ENCODE measurements at regions not wholly inside any gene's neighbourhood (a gene's known extent, or its start where the extent isn't known, plus 50 kb on each side); places are given as distances from the start of the nearest gene placed in this dataset.

DNA sequence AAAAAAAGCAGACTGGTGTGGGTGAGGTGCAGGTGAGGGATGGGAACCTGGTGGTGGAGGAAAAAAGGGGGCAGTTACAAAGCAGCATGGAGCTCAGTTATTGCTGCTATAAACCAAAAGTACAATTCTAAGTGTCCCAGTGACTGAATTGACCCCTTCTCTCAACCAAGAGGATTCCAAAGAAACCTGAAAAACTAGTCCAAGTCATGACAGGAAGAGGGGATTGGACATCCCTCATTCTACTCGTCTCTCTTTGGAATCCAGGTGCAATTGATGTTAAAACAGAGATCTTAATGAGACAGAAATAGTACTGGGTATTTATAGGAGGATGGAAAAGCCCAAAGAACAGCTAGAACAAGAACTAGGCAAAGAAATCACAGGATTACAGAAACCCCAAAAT lies 322.3 kb upstream of the IGFBP3 start:
- intact Hi-C loops (cut with DNase I): no loop called here
- 33% methylated on average over 1 of the region's 1 CpG for WGBS
- H3K9me3 ChIP-seq: no peaks in the 10 kb centered on the region
- no peaks in the 10 kb centered on the region for H3K4me1 ChIP-seq (replicated peaks)
- H3K4me3 ChIP-seq: no peak overlapping the region
- DNase-seq (ENCODE audit: low spot score): no peak
- no peak overlapping the region for H3K27ac ChIP-seq
- TF ChIP-seq, protein P1, sequence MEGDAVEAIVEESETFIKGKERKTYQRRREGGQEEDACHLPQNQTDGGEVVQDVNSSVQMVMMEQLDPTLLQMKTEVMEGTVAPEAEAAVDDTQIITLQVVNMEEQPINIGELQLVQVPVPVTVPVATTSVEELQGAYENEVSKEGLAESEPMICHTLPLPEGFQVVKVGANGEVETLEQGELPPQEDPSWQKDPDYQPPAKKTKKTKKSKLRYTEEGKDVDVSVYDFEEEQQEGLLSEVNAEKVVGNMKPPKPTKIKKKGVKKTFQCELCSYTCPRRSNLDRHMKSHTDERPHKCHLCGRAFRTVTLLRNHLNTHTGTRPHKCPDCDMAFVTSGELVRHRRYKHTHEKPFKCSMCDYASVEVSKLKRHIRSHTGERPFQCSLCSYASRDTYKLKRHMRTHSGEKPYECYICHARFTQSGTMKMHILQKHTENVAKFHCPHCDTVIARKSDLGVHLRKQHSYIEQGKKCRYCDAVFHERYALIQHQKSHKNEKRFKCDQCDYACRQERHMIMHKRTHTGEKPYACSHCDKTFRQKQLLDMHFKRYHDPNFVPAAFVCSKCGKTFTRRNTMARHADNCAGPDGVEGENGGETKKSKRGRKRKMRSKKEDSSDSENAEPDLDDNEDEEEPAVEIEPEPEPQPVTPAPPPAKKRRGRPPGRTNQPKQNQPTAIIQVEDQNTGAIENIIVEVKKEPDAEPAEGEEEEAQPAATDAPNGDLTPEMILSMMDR (IDR thresholded peaks at IDR 0.05): no peak
- no peak for TF ChIP-seq POLR2A (IDR thresholded peaks at IDR 0.05)
- no peak for TF ChIP-seq POLR2AphosphoS5 (IDR thresholded peaks at IDR 0.05)
- H3K36me3 ChIP-seq: no peaks in the 10 kb centered on the region
- H3K27me3 ChIP-seq (replicated peaks; ENCODE audit: insufficient read depth): no peaks in the 10 kb centered on the region

DNA sequence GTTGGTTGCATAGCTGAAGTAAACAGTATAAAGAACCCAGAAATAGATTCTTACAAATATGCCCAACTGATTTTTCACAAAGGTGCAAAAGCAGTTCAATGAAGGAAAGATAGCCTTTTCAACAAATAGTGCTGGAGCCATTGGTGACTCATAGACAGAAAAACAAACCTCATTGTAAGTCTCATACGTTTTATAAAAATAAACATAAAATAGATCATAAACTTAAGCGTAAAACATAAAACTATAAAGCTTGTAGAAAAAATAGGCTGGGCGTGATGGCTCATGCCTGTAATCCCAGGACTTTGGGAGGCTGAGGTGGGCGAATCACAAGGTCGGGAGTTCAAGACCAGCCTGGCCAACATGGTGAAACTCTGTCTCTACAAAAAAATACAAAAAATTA lies 318.8 kb upstream of the IGFBP3 start:
- no peak for DNase-seq (ENCODE audit: low spot score)
- TF ChIP-seq, protein P1 (IDR thresholded peaks at IDR 0.05): no peak
- no peak for TF ChIP-seq POLR2A (IDR thresholded peaks at IDR 0.05)
- TF ChIP-seq POLR2AphosphoS5 (IDR thresholded peaks at IDR 0.05): no peak
- 72% methylated on average over 5 of the region's 5 CpGs for WGBS

DNA sequence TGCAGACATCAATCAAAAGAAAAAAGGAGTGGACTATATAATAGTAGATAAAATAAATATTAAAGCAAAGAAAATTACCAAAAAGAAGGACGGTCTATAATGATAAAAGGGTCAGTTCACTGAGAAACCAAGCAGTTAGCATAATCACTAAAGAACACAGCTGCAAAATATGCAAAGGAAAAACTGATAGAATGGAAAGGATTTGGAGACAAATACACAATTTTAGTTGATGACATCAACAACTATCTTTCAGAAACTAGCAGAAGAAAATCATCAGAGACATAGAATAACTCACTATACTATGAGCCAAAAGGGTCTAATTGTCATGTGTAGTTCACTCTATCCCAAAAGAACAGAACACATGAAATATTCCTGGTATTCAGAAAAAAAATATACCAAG lies 316.4 kb upstream of the IGFBP3 start:
- WGBS: 86% methylated on average over 1 of the region's 1 CpG

More for the DNA sequence above, 318.8 kb upstream of the IGFBP3 start:
- Histone ChIP-seq H3K4me1 (replicated peaks) (no peaks in the 10 kb centered on the region), H3K27ac (no peak overlapping the region), H3K9me3 (no peaks in the 10 kb centered on the region), H3K4me3 (no peak overlapping the region), H3K36me3 (no peaks in the 10 kb centered on the region), H3K27me3 (replicated peaks; ENCODE audit: insufficient read depth) (no peaks in the 10 kb centered on the region)
- intact Hi-C loops (cut with DNase I): no loop called here

DNA sequence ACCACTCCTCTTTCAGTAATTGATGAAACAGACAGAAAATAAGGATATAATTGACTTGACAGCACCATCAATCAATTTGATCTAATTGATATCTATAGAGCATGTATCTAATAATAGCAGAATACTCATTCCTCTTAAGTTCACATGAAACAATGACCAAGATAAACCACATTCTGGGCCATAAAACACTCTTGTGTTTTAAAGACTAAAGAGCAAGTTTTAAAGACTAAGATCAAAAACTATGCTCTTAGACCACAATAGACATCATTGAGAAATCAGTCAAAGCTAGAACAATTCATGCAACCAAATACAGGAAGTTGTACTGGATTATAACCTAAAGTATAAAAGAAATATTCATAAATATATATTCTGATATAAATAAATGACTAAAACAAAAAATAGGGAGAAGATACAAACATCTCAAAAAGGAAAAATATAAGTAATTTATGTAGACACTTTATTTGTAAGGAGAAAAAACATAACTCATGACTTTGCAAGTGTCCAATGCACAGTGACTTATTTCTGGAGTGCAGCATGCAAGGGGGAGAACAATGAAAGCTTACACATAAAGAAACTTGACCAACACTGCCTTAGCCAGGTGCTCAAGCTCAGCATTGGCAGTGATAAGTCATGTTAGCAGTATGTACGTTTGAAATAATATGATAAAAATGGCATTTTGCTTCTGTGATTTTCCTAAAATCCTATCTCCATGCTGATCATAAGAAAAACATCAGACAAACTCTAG lies 312.7 kb upstream of the IGFBP3 start:
- Histone ChIP-seq H3K4me1 (replicated peaks) (no peaks in the 10 kb centered on the region), H3K36me3 (no peaks in the 10 kb centered on the region), H3K9me3 (no peaks in the 10 kb centered on the region), H3K27me3 (replicated peaks; ENCODE audit: insufficient read depth) (no peaks in the 10 kb centered on the region), H3K4me3 (no peak overlapping the region), H3K27ac (no peak overlapping the region)
- intact Hi-C loops (cut with DNase I): no loop called here
- TF ChIP-seq, protein P1 (IDR thresholded peaks at IDR 0.05): no peak
- TF ChIP-seq POLR2A (IDR thresholded peaks at IDR 0.05) (no peak), POLR2AphosphoS5 (IDR thresholded peaks at IDR 0.05) (no peak)
- 62% methylated on average over 1 of the region's 1 CpG for WGBS
- DNase-seq (ENCODE audit: low spot score): no peak

More for the DNA sequence above, 316.4 kb upstream of the IGFBP3 start:
- H3K4me3 ChIP-seq: no peak overlapping the region
- TF ChIP-seq, protein P1 (IDR thresholded peaks at IDR 0.05): no peak
- TF ChIP-seq POLR2AphosphoS5 (IDR thresholded peaks at IDR 0.05): no peak
- no peak for TF ChIP-seq POLR2A (IDR thresholded peaks at IDR 0.05)
- no peaks in the 10 kb centered on the region for H3K27me3 ChIP-seq (replicated peaks; ENCODE audit: insufficient read depth)
- no peak for DNase-seq (ENCODE audit: low spot score)
- no peak overlapping the region for H3K27ac ChIP-seq
- intact Hi-C loops (cut with DNase I): no loop called here
- no peaks in the 10 kb centered on the region for H3K9me3 ChIP-seq
- H3K4me1 ChIP-seq (replicated peaks): no peaks in the 10 kb centered on the region
- H3K36me3 ChIP-seq: no peaks in the 10 kb centered on the region

DNA sequence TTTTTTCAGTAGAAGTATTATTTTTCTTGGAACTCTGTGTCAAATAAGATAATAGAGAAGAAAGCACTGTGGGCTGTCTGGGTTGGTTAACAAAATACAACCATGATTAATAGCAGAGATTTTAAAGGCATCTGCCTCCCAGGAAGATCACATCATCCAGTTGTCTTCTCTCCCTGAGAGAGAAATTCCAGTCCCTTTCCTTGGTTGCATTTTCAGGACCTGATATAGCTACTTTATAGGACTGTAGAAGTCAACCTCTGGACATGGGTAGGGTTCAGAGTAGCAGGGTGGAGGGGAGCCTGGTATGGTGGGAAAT lies 309.9 kb upstream of the IGFBP3 start:
- no peak for DNase-seq (ENCODE audit: low spot score)
- intact Hi-C loops (cut with DNase I): no loop called here

More for the DNA sequence above, 309.9 kb upstream of the IGFBP3 start:
- Histone ChIP-seq H3K27ac (no peak overlapping the region), H3K27me3 (replicated peaks; ENCODE audit: insufficient read depth) (no peaks in the 10 kb centered on the region), H3K9me3 (no peaks in the 10 kb centered on the region), H3K4me1 (replicated peaks) (no peaks in the 10 kb centered on the region), H3K4me3 (no peak overlapping the region), H3K36me3 (no peaks in the 10 kb centered on the region)
- TF ChIP-seq, protein P1 (IDR thresholded peaks at IDR 0.05): no peak
- TF ChIP-seq POLR2A (IDR thresholded peaks at IDR 0.05) (no peak), POLR2AphosphoS5 (IDR thresholded peaks at IDR 0.05) (no peak)
